K562 (cell line): ENCODE measurements at regions not wholly inside any gene's neighbourhood (a gene's known extent, or its start where the extent isn't known, plus 50 kb on each side); places are given as distances from the start of the nearest gene placed in this dataset.

Source experiments
- ATAC-seq: fragments of 200-7000 bp; cut with Tn5 transposase; 3 replicates; pipeline ENCODE4 v1.9.1; 2020; ENCODE audit warnings: moderate library complexity
- BruUV-seq: library from RNA; stranded (reverse); fragments of 400-500 nt; replicated peaks from 2 replicates; lab custom pipeline; 2021; lab: Mats Ljungman, UMichigan
- CTCF ChIA-PET: fragments of 300-600 bp; formaldehyde crosslinking; extraction: SDS; loops from one replicate; lab custom pipeline; 2021; ENCODE audit warnings: low intra/inter-chr PET ratio; lab: Yijun Ruan, JAX
- POLR2A ChIA-PET: fragments of 300-600, 350-650 bp; sonication (Branson Sonifier 250); formaldehyde crosslinking; extraction: SDS; loops from one replicate; lab custom pipeline; 2021; ENCODE audit warnings: antibody characterized with exemption, inconsistent platforms; lab: Yijun Ruan, JAX
- DNase-seq, 4 experiments: peaks; one replicate each; pipeline versions ENCODE4 v3.0.0 to v3.0.0-alpha.2; 2011 to 2018; ENCODE audit warnings: low spot score in 3 of 4, mixed read lengths in 3 of 4; ENCODE audit errors: extremely low read depth in 1 of 4
- FAIRE-seq: peaks from 2 replicates; lab custom pipeline; 2011; peaks lifted over from hg19 to GRCh38; lab: Jason Lieb, UNC
- H2AFZ ChIP-seq: 2 replicates; pipeline ENCODE4 v1.6.0; 2011; ENCODE audit warnings: low read depth, low read length, control low read depth, inconsistent platforms
- H3K27ac ChIP-seq: fragments of 200-600 bp; 3 replicates; pipeline ENCODE4 v1.8.0; 2011; ENCODE audit warnings: low read depth, mild to moderate bottlenecking, control low read depth, inconsistent platforms, low read length, moderate library complexity, mixed read lengths; ENCODE audit errors: extremely low read depth
- H3K27me3 ChIP-seq, 2 experiments: fragments of 300-600 bp in 1 of 2; 2 replicates in 1 of 2; 3 replicates in 1 of 2; pipeline versions ENCODE4 v1.6.0 to v1.8.0; 2011; ENCODE audit warnings: inconsistent platforms in 2 of 2, low read length in 2 of 2, mild to moderate bottlenecking in 1 of 2, mixed read lengths in 1 of 2, moderate library complexity in 1 of 2; ENCODE audit not compliant: control insufficient read depth in 2 of 2, insufficient read depth in 2 of 2
- H3K36me3 ChIP-seq: fragments of 300-600 bp; 3 replicates; pipeline ENCODE4 v1.8.0; 2011; ENCODE audit warnings: mild to moderate bottlenecking, low read length, inconsistent platforms; ENCODE audit not compliant: control insufficient read depth, insufficient read depth
- H3K4me1 ChIP-seq, 2 experiments: fragments of 200-600 bp in 1 of 2; replicated peaks in 1 of 2; 2 replicates in 1 of 2; 3 replicates in 1 of 2; pipeline versions ENCODE4 v1.5.1 to v1.8.0; 2011; ENCODE audit warnings: inconsistent platforms in 2 of 2, low read length in 2 of 2, mild to moderate bottlenecking in 1 of 2, mixed read lengths in 1 of 2, moderate library complexity in 1 of 2; ENCODE audit not compliant: control insufficient read depth in 2 of 2, insufficient read depth in 2 of 2
- H3K4me2 ChIP-seq: 2 replicates; pipeline ENCODE4 v1.6.1; 2011; ENCODE audit warnings: low read length, control low read depth, inconsistent platforms, mixed read lengths; ENCODE audit not compliant: insufficient read depth
- H3K4me3 ChIP-seq: fragments of 200-600 bp; sonication (generic), shearing (Covaris generic); 2 replicates; pipeline ENCODE4 v1.5.1; 2016; ENCODE audit warnings: control low read depth, inconsistent platforms
- H3K79me2 ChIP-seq: fragments of 200-600 bp; 3 replicates; pipeline ENCODE4 v1.8.0; 2011; ENCODE audit warnings: low read length, inconsistent platforms; ENCODE audit not compliant: control insufficient read depth, insufficient read depth
- H3K9ac ChIP-seq, 2 experiments: 2 replicates each; pipeline versions ENCODE4 v1.6.0 to v1.6.1; 2011; ENCODE audit warnings: low read depth in 2 of 2, low read length in 2 of 2, control low read depth in 1 of 2, inconsistent platforms in 1 of 2, mild to moderate bottlenecking in 1 of 2, mixed read lengths in 1 of 2; ENCODE audit not compliant: insufficient read depth in 1 of 2
- H3K9me1 ChIP-seq: one replicate; pipeline ENCODE4 v1.6.0; 2011; ENCODE audit warnings: inconsistent platforms, mild to moderate bottlenecking, low read length, moderate library complexity; ENCODE audit not compliant: control insufficient read depth, insufficient read depth
- H3K9me3 ChIP-seq: replicated peaks from 2 replicates; pipeline ENCODE4 v1.5.1; 2011; ENCODE audit warnings: low read depth, low read length, inconsistent platforms; ENCODE audit not compliant: control insufficient read depth, insufficient read depth
- H4K20me1 ChIP-seq: replicated peaks from 2 replicates; pipeline ENCODE4 v1.6.1; 2011; ENCODE audit warnings: low read length, inconsistent platforms, mixed read lengths; ENCODE audit not compliant: control insufficient read depth, insufficient read depth
- CTBP1 ChIP-seq: fragments of 450-650 bp; IDR thresholded peaks from 2 replicates; pipeline ENCODE4 v1.6.1; 2016; ENCODE audit warnings: borderline replicate concordance
- GTF2E2 ChIP-seq: fragments of 200-800 bp; sonication (Bioruptor generic); IDR thresholded peaks from 2 replicates; pipeline ENCODE4 v1.6.1; 2016; ENCODE audit warnings: missing genetic modification characterization, missing compliant biosample characterization
- IRF1 ChIP-seq: sonication (generic); formaldehyde crosslinking; IDR thresholded peaks from 2 replicates; pipeline ENCODE4 v1.8.0; 2022; ENCODE audit warnings: missing genetic modification reagents, mild to moderate bottlenecking, borderline replicate concordance
- PRPF4 ChIP-seq: fragments of 200-400 bp; formaldehyde crosslinking; IDR thresholded peaks from one replicate; pipeline ENCODE4 v1.6.1; 2017; ENCODE audit warnings: low read length, low read depth, mild to moderate bottlenecking; ENCODE audit not compliant: insufficient read depth, poor library complexity, severe bottlenecking
- RB1 ChIP-seq: fragments of 450-650 bp; IDR thresholded peaks from 2 replicates; pipeline ENCODE4 v1.6.1; 2017; ENCODE audit warnings: low read depth, mild to moderate bottlenecking
- RFX5 ChIP-seq: IDR thresholded peaks from 2 replicates; pipeline ENCODE4 v1.6.1; 2011; ENCODE audit warnings: low read depth, mild to moderate bottlenecking, improper control_type of control experiment, low read length
- SAFB ChIP-seq: fragments of 200-400 bp; formaldehyde crosslinking; IDR thresholded peaks from 2 replicates; pipeline ENCODE4 v1.6.1; 2017; ENCODE audit warnings: low read depth, low read length, borderline replicate concordance
- SRSF7 ChIP-seq: fragments of 200-400 bp; formaldehyde crosslinking; optimal IDR thresholded peaks from 2 replicates; pipeline ENCODE3; 2017; ENCODE audit warnings: mild to moderate bottlenecking, low read depth, low read length
- SUPT5H ChIP-seq: fragments of 450-650 bp; IDR thresholded peaks from 2 replicates; pipeline ENCODE4 v1.6.1; 2016
- TBL1XR1 ChIP-seq, 2 experiments: IDR thresholded peaks; 2 replicates each; pipeline ENCODE4 v1.6.1; 2012; ENCODE audit warnings: improper control_type of control experiment in 2 of 2, low read length in 2 of 2, mild to moderate bottlenecking in 1 of 2
- TSC22D4 ChIP-seq: fragments of 450-650 bp; IDR thresholded peaks from 2 replicates; pipeline ENCODE4 v1.6.1; 2016; ENCODE audit warnings: missing genetic modification characterization, missing biosample characterization, control low read depth
- XRCC4 ChIP-seq: IDR thresholded peaks from one replicate; pipeline ENCODE4 v1.6.1; 2011; ENCODE audit not compliant: insufficient read depth, insufficient read length; ENCODE audit errors: extremely low read depth
- ZNF696 ChIP-seq: fragments of 250-450 bp; sonication (Bioruptor Pico); conservative IDR thresholded peaks from 2 replicates; pipeline ENCODE4 v1.4.0; 2020; ENCODE audit warnings: mild to moderate bottlenecking, moderate library complexity
- ZNF699 ChIP-seq: fragments of 250-450 bp; sonication (Bioruptor Pico); IDR thresholded peaks from 2 replicates; pipeline ENCODE4 v1.8.0; 2021; ENCODE audit warnings: mild to moderate bottlenecking, moderate library complexity; ENCODE audit not compliant: insufficient replicate concordance
- WGBS: fragments of 100-300 bp; shearing (Covaris generic); methylation state at CpG from one replicate; pipeline ENCODE4 v1.1.6; 2016; ENCODE audit warnings: low coverage, mixed read lengths; ENCODE audit not compliant: insufficient coverage; ENCODE audit errors: missing lambda C conversion rate; 5-methylcytosine and 5-hydroxymethylcytosine counted together
- in situ Hi-C: fragments of 300-500 bp; cut with MboI; formaldehyde crosslinking; loops from 4 replicates; pipeline ENCODE4 v1.15.0; 2018; ENCODE audit warnings: inconsistent platforms, mixed read lengths
- intact Hi-C: fragments of 100-400 bp; cut with micrococcal nuclease; formaldehyde crosslinking; loops from 2 replicates; pipeline ENCODE4 v1.14.2; 2022
- TF ChIP-seq, protein P1 (sequence below): fragments of 450-650 bp; conservative IDR thresholded peaks from 2 replicates; pipeline ENCODE4 v1.6.1; 2016; ENCODE audit warnings: missing genetic modification characterization, low read depth, mild to moderate bottlenecking, missing compliant biosample characterization, moderate library complexity
- TF ChIP-seq, protein P2 (sequence below), 2 experiments: fragments of 450-650 bp in 1 of 2; sonication (generic) in 1 of 2; formaldehyde crosslinking in 1 of 2; IDR thresholded peaks in 1 of 2; conservative IDR thresholded peaks in 1 of 2; 2 replicates each; pipeline versions ENCODE4 v1.6.1 to v1.8.1; 2016 to 2023; ENCODE audit warnings: mild to moderate bottlenecking in 2 of 2, moderate library complexity in 2 of 2, inconsistent platforms in 1 of 2, missing genetic modification reagents in 1 of 2
- TF ChIP-seq, protein P3 (sequence below): fragments of 150-350 bp; conservative IDR thresholded peaks from 2 replicates; pipeline ENCODE4 v1.6.1; 2014; ENCODE audit warnings: low read length
- TF ChIP-seq, protein P4 (sequence below): fragments of 250-450 bp; sonication (Bioruptor Pico); IDR thresholded peaks from 2 replicates; pipeline ENCODE4 v1.6.1; 2021; ENCODE audit warnings: mild to moderate bottlenecking

DNA sequence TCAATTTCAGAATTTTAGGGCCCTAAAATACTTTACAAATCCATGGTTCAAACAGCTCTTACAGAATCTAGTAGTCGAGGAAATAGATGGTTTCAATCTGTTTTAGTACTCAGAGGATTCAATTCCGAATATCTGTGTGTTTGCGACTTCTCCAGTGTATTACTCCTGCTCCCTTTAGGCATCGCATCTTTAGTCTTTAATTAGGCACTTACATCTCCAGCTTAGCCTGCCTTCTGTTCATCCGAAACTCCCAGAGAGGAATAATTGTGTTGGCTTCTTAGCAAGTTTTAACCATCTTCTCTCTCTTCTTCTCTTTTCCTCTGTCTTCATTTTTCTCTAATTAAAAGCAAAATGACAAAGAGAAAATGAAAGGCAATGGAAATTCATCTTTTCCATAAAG, 1901.3 kb upstream of the TENM3 start:
- Histone ChIP-seq H3K79me2 (no peaks in the 10 kb centered on the region), H3K27me3 (no peaks in the 10 kb centered on the region), H3K27ac (no peak overlapping the region), H3K9me1 (no peaks in the 10 kb centered on the region), H2AFZ (no peak overlapping the region), H3K9ac (no peak overlapping the region), H3K4me1 (no peaks in the 10 kb centered on the region), H3K9me3 (peaks cover 2% of the 10 kb centered on the region; the same call in 1 of the 2 replicates), H4K20me1 (no peaks in the 10 kb centered on the region), H3K4me2 (no peak overlapping the region), H3K36me3 (no peaks in the 10 kb centered on the region), H3K4me3 (no peak overlapping the region)
- in situ Hi-C loops (no loop called here), intact Hi-C loops (no loop called here)
- no peak for DNase-seq
- WGBS, result 0% methylated on average over 5 of the region's 5 CpGs
- no peak for ATAC-seq
- no TSS peak for BruUV-seq
- ChIA-PET POLR2A (no interaction called here), CTCF (no interaction called here)
- FAIRE-seq, result no peak
- TF ChIP-seq, protein P1, sequence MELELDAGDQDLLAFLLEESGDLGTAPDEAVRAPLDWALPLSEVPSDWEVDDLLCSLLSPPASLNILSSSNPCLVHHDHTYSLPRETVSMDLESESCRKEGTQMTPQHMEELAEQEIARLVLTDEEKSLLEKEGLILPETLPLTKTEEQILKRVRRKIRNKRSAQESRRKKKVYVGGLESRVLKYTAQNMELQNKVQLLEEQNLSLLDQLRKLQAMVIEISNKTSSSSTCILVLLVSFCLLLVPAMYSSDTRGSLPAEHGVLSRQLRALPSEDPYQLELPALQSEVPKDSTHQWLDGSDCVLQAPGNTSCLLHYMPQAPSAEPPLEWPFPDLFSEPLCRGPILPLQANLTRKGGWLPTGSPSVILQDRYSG (tag), result no peak
- TF ChIP-seq, protein P2, sequence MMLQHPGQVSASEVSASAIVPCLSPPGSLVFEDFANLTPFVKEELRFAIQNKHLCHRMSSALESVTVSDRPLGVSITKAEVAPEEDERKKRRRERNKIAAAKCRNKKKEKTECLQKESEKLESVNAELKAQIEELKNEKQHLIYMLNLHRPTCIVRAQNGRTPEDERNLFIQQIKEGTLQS (IDR thresholded peaks at IDR 0.05), result no peak
- TF ChIP-seq, protein P2 (CRISPR knock-in tag; conservative IDR thresholded peaks at IDR 0.05), result no peak
- TF ChIP-seq ZNF696 (no peak), ZNF699 (CRISPR knock-in tag) (no peak), TSC22D4 (tag) (no peak), GTF2E2 (tag) (no peak), XRCC4 (no peak), SUPT5H (no peak), TBL1XR1 (IDR thresholded peaks at IDR 0.05; ENCODE audit: low read length in 2 of 2) (no peak), CTBP1 (no peak), PRPF4 (no peak), SAFB (no peak), IRF1 (CRISPR knock-in tag) (no peak), SRSF7 (no peak), RB1 (no peak), RFX5 (no peak)
- TF ChIP-seq, protein P3, sequence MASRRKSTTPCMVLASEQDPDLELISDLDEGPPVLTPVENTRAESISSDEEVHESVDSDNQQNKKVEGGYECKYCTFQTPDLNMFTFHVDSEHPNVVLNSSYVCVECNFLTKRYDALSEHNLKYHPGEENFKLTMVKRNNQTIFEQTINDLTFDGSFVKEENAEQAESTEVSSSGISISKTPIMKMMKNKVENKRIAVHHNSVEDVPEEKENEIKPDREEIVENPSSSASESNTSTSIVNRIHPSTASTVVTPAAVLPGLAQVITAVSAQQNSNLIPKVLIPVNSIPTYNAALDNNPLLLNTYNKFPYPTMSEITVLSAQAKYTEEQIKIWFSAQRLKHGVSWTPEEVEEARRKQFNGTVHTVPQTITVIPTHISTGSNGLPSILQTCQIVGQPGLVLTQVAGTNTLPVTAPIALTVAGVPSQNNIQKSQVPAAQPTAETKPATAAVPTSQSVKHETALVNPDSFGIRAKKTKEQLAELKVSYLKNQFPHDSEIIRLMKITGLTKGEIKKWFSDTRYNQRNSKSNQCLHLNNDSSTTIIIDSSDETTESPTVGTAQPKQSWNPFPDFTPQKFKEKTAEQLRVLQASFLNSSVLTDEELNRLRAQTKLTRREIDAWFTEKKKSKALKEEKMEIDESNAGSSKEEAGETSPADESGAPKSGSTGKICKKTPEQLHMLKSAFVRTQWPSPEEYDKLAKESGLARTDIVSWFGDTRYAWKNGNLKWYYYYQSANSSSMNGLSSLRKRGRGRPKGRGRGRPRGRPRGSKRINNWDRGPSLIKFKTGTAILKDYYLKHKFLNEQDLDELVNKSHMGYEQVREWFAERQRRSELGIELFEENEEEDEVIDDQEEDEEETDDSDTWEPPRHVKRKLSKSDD, result no peak
- TF ChIP-seq, protein P4, sequence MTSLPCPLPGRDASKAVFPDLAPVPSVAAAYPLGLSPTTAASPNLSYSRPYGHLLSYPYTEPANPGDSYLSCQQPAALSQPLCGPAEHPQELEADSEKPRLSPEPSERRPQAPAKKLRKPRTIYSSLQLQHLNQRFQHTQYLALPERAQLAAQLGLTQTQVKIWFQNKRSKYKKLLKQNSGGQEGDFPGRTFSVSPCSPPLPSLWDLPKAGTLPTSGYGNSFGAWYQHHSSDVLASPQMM (CRISPR knock-in tag), result no peak
